ENCODE measurements at regions not wholly inside any gene's neighbourhood (a gene's known extent, or its start where the extent isn't known, plus 50 kb on each side); places are given as distances from the start of the nearest gene placed in this dataset.

DNA sequence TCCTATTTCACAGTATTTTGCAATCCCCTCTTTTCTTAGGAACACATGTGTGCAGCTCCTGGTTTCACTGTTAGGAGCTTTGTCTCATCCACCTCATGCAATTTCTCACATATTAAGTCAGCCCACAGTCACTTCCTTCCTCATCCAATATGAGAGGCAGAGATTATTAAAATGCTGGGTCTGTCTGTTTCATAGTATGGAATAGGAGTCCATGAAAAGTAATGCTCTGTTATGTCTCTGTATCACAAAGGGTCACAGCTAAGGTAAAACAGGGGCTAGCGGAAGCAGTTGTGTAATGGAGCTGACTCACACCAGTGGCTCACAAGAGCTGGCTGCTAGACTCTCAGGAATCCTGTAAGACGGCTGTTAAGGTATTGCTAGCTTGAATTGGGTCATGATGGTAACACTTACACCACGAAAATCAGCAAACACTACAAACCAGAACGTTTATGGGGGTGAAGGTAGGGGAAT, 216.5 kb downstream of the EFNB2 start:
- TF ChIP-seq, protein P1, sequence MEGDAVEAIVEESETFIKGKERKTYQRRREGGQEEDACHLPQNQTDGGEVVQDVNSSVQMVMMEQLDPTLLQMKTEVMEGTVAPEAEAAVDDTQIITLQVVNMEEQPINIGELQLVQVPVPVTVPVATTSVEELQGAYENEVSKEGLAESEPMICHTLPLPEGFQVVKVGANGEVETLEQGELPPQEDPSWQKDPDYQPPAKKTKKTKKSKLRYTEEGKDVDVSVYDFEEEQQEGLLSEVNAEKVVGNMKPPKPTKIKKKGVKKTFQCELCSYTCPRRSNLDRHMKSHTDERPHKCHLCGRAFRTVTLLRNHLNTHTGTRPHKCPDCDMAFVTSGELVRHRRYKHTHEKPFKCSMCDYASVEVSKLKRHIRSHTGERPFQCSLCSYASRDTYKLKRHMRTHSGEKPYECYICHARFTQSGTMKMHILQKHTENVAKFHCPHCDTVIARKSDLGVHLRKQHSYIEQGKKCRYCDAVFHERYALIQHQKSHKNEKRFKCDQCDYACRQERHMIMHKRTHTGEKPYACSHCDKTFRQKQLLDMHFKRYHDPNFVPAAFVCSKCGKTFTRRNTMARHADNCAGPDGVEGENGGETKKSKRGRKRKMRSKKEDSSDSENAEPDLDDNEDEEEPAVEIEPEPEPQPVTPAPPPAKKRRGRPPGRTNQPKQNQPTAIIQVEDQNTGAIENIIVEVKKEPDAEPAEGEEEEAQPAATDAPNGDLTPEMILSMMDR (IDR thresholded peaks at IDR 0.05; ENCODE audit: control insufficient read depth, extremely low read depth, insufficient read depth): no peak
- no peak for DNase-seq (ENCODE audit: low read depth)
- no peak overlapping the region for H3K4me3 ChIP-seq (ENCODE audit: low read depth, low read length)

DNA sequence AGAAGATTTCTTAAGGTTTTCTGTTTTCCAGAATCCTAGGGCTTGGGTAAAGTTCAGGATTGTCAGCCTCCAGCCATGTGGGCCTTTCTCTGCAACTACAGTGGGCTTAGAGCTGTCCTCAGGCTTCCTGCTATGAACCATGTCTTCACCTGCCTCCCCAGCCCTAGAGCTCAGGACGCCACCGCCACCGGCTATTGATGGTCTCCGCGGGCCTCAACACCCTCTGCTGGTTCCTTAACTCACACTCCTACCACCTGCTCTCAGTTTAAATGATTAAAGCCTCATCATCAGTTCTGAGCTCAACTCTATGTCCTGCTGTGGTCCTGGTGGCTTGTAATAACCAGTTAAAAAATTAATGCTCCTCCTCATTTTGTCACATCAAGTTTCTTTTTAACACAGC, 221.0 kb downstream of the EFNB2 start:
- H3K4me3 ChIP-seq (ENCODE audit: low read depth, low read length): no peak overlapping the region
- no peak for DNase-seq (ENCODE audit: low read depth)
- TF ChIP-seq, protein P1 (IDR thresholded peaks at IDR 0.05; ENCODE audit: control insufficient read depth, extremely low read depth, insufficient read depth): no peak

DNA sequence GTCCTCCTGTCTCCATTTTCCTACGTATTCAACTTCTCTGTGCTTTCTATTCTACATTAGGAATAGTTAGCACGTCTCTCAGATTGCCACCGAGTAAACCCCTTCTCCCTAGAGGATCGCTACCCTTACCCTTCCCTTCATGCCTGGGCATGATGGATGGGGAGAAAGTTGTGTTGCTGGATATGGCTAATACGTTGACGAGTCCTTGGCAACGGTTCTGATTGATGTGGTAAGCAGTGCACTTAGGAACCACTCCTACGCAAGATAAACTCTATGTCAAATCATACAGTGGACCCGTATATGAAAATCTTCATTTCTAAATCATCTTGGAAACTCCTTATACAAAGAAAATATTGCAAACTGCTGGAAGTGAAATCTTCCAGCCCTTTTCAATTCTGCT, 224.5 kb downstream of the EFNB2 start:
- TF ChIP-seq, protein P1 (IDR thresholded peaks at IDR 0.05; ENCODE audit: control insufficient read depth, extremely low read depth, insufficient read depth): no peak
- H3K4me3 ChIP-seq (ENCODE audit: low read depth, low read length): no peak overlapping the region
- no peak for DNase-seq (ENCODE audit: low read depth)

DNA sequence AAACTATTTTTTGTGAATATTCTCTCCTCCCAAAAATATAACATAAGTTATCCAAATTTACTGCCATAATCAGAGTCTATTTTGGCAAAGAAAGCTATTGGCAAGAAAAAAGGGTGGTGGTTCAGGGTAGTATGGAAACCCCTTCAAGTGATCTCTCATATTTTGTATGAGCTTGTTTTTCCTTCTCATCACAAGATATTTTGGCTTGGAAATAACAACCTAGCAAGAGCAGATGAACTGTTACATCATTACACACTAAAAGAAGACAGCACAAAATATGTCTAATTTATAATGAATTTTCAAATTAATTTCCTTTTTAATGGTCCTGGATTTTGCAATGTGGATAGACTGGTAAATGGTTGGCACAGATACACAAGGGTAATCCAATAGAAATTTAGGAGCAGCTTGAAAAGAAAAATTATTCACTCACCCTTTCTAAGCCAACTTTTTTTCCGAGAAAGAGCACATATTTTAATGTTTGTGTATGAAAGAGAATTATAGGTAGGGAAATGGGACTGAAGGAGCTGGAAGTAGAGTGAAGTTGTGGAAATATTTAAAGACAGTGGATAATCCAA, 225.1 kb downstream of the EFNB2 start:
- H3K4me3 ChIP-seq (ENCODE audit: low read depth, low read length): no peak overlapping the region
- no peak for DNase-seq (ENCODE audit: low read depth)
- TF ChIP-seq, protein P1 (IDR thresholded peaks at IDR 0.05; ENCODE audit: control insufficient read depth, extremely low read depth, insufficient read depth): no peak

DNA sequence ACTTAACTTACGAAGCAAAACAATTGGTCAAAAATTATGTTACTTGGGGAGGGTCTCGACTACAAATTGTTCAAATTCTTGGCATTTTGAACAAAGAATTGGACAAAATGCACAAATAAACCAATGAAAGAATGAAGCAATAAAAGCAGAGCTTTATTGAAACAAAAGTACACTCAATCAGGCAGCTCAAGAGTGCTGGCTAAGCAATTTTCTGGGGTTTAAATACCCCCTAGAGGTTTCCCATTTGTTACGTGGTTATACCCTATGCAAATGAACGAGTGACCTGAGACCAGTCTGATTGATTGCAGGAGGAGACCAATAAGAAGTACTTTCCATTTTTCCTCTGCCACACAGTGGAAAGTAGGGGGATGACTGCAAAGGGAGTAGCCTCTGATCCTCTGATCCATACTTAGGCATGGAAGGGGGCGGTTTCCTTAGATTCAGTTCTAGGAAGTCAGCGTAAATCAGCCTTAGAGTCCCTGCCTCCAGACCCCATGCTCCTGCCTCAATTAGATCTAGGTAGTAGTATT, 228.6 kb downstream of the EFNB2 start:
- H3K4me3 ChIP-seq (ENCODE audit: low read depth, low read length): no peak overlapping the region
- no peak for DNase-seq (ENCODE audit: low read depth)
- TF ChIP-seq, protein P1 (IDR thresholded peaks at IDR 0.05; ENCODE audit: control insufficient read depth, extremely low read depth, insufficient read depth): no peak

DNA sequence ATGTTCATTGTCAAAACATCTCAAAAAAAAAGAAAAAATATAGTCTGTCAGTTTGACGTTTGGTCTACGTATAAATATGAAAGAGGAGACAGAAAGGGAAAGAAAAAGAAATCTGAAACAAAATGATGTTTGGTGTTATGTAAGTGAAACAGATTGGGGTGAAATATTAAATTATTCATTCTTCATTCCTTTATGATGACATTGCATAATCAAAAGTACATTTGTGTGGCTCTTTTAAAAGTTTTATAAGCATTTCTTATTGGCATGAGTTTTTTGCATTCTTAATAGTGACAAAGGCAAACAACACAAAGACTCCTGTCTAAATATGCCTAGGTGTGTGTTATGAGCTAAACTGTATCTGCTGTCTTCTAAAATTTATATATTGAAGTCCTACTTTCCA, 232.6 kb downstream of the EFNB2 start:
- TF ChIP-seq, protein P1 (IDR thresholded peaks at IDR 0.05; ENCODE audit: control insufficient read depth, extremely low read depth, insufficient read depth): no peak
- no peak for DNase-seq (ENCODE audit: low read depth)
- H3K4me3 ChIP-seq (ENCODE audit: low read depth, low read length): no peak overlapping the region

DNA sequence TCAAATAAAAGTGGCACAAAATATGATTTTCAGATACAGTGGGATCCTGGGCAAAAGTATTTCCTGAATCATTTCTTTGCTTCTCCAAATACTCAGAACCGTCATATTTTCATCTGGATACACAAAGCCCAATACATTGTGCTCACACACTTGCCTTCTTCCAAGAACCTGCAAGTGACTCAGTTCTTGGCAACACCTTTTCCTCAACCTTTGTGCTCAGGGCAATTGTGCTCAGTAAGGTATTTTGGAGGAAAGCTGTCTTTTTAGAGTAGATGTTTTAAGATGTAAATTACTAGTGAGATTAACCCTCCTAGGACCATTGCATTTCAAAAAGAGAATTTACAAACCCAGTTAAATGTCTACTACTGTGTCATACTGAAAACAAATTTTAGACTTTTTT, 233.5 kb downstream of the EFNB2 start:
- no peak overlapping the region for H3K4me3 ChIP-seq (ENCODE audit: low read depth, low read length)
- TF ChIP-seq, protein P1 (IDR thresholded peaks at IDR 0.05; ENCODE audit: control insufficient read depth, extremely low read depth, insufficient read depth): no peak

More for the DNA sequence above, 233.5 kb downstream of the EFNB2 start:
- DNase-seq (ENCODE audit: low read depth): no peak

Measured in LNCaP clone FGC (cell line).